Stomach (tissue), 8 donors: ENCODE measurements at regions not wholly inside any gene's neighbourhood (a gene's known extent, or its start where the extent isn't known, plus 50 kb on each side); places are given as distances from the start of the nearest gene placed in this dataset.

Experiments used
- DNase-seq, 2 donors: peaks; one replicate each; pipeline versions ENCODE4 v3.0.0 to v3.0.0-alpha.2; 2013 to 2019
- H3K27ac ChIP-seq, 5 donors: fragments of 200-600 bp in 4 of 5; sonication (generic) in 4 of 5; one replicate each; pipeline ENCODE4 v1.5.1; 2013 to 2019; ENCODE audit warnings: mild to moderate bottlenecking in 1 of 5, moderate library complexity in 1 of 5
- H3K27me3 ChIP-seq, 3 donors: fragments of 200-600 bp; sonication (generic); one replicate each; pipeline ENCODE4 v1.5.1; 2017 to 2019; ENCODE audit warnings: mixed run types in 1 of 3
- H3K36me3 ChIP-seq, 4 donors: fragments of 200-600 bp; sonication (generic); 1 replicate in 3 of 4; 2 replicates in 1 of 4; pipeline ENCODE4 v1.5.1; 2016 to 2019
- H3K4me1 ChIP-seq, 4 donors: fragments of 200-600 bp; sonication (generic); one replicate each; pipeline ENCODE4 v1.5.1; 2016 to 2019
- H3K4me3 ChIP-seq, 4 donors: fragments of 200-600 bp; sonication (generic) in 3 of 4; one replicate each; pipeline ENCODE4 v1.5.1; 2016 to 2019; ENCODE audit warnings: mild to moderate bottlenecking in 1 of 4
- H3K9me3 ChIP-seq, 4 donors: fragments of 200-600 bp; sonication (generic); one replicate each; pipeline ENCODE4 v1.5.1; 2016 to 2019
- EP300 ChIP-seq: sonication (generic); formaldehyde crosslinking; IDR thresholded peaks from one replicate; pipeline ENCODE4 v1.6.1; 2017; ENCODE audit warnings: antibody characterized with exemption
- POLR2A ChIP-seq, 4 donors: fragments of 450-650 bp; IDR thresholded peaks; one replicate each; pipeline ENCODE4 v1.6.1; 2016; ENCODE audit warnings: antibody characterized with exemption in 4 of 4, control low read depth in 2 of 4, mild to moderate bottlenecking in 1 of 4, moderate library complexity in 1 of 4
- POLR2AphosphoS5 ChIP-seq, 3 donors: sonication (generic); formaldehyde crosslinking; IDR thresholded peaks; one replicate each; pipeline ENCODE4 v1.6.1; 2016; ENCODE audit warnings: antibody characterized with exemption in 3 of 3
- WGBS, 5 donors: extraction: QIAGEN DNeasy Blood & Tissue Kit in 3 of 5; methylation state at CpG; one replicate each; pipeline versions ENCODE4 v1.1.5 to v1.1.7; 2013 to 2018; 5-methylcytosine and 5-hydroxymethylcytosine counted together
- intact Hi-C: fragments of 100-400 bp; cut with DNase I; formaldehyde crosslinking; loops from one replicate; pipeline ENCODE4 v1.15.1; 2023; ENCODE audit warnings: low total_unique reads
- TF ChIP-seq, protein P1 (sequence below), 7 experiments: fragments of 450-650 bp in 4 of 7; fragments of 200-600 bp in 3 of 7; sonication (generic) in 3 of 7; IDR thresholded peaks; one replicate each; pipeline ENCODE4 v1.5.1; 2016 to 2019; ENCODE audit warnings: antibody characterized with exemption in 7 of 7, control low read depth in 2 of 7, mild to moderate bottlenecking in 1 of 7
- donor health status: healthy with polysubstance abuse.
- donor health status: Bipolar disorder and iron deficiency.
- donor health status: healthy.

GRCh38 chr9:7366121-7366520 lies 433.5 kb downstream of the DMAC1 start:
- no peak overlapping the region for H3K4me3 ChIP-seq
- no peak for DNase-seq
- intact Hi-C loops: no loop called here
- 0 to 72% (median 45%) methylated on average over 1 of the region's 1 CpG for WGBS, 5 donors
- H3K4me1 ChIP-seq: peaks cover 0 to 28% (median 15%) of the 10 kb centered on the region in 4 donors
- no peak for TF ChIP-seq POLR2A (IDR thresholded peaks at IDR 0.05)
- H3K27ac ChIP-seq: no peak overlapping the region
- no peaks in the 10 kb centered on the region for H3K36me3 ChIP-seq
- no peaks in the 10 kb centered on the region for H3K27me3 ChIP-seq
- H3K9me3 ChIP-seq: no peaks in the 10 kb centered on the region

DNA sequence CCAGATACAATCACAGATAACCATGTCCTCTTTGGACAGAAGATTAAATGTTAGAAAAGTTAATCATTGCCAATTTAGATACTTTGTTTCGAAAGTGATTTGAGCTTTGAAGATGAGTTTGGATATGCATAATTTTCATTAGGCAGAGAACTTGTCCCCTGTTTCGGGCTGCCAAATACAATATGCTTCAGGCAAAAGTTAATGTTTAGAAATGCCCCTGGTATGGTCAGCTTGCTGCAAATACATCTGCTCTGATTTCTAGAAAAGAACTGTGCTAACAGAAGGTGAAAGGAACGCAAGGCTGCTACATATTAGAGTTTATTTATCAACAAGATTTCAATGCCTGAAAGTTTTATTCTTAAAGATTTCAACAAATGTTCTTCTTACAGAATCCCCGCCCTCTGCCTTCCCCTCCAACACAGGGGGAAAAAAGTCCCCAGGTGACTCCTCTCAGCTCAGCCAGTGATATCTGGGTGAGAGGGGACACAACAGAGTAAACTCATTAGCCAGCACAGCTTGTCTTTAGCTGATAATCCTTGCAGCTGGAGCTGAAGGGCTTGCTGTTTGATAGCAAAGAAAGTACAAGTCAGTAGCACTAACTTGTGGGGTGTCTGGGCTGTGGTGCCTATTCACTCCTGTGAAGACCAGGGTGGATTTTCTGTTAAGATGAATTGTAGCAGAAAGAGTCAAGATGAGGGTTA lies 435.7 kb downstream of the DMAC1 start:
- no peaks in the 10 kb centered on the region for H3K9me3 ChIP-seq
- H3K36me3 ChIP-seq: no peaks in the 10 kb centered on the region
- TF ChIP-seq, protein P1, sequence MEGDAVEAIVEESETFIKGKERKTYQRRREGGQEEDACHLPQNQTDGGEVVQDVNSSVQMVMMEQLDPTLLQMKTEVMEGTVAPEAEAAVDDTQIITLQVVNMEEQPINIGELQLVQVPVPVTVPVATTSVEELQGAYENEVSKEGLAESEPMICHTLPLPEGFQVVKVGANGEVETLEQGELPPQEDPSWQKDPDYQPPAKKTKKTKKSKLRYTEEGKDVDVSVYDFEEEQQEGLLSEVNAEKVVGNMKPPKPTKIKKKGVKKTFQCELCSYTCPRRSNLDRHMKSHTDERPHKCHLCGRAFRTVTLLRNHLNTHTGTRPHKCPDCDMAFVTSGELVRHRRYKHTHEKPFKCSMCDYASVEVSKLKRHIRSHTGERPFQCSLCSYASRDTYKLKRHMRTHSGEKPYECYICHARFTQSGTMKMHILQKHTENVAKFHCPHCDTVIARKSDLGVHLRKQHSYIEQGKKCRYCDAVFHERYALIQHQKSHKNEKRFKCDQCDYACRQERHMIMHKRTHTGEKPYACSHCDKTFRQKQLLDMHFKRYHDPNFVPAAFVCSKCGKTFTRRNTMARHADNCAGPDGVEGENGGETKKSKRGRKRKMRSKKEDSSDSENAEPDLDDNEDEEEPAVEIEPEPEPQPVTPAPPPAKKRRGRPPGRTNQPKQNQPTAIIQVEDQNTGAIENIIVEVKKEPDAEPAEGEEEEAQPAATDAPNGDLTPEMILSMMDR (IDR thresholded peaks at IDR 0.05): no peak
- TF ChIP-seq POLR2AphosphoS5 (IDR thresholded peaks at IDR 0.05): no peak
- TF ChIP-seq POLR2A (IDR thresholded peaks at IDR 0.05): no peak
- no peaks in the 10 kb centered on the region for H3K27me3 ChIP-seq
- intact Hi-C loops: no loop called here
- no peak overlapping the region for H3K4me3 ChIP-seq
- no peak overlapping the region for H3K27ac ChIP-seq
- DNase-seq: peak in 1 of 2 donors; percentile 27
- H3K4me1 ChIP-seq: peaks cover 0 to 8% (median 4%) of the 10 kb centered on the region in 4 donors
- WGBS, 5 donors: 27 to 56% (median 47%) methylated on average over 4 of the region's 4 CpGs

DNA sequence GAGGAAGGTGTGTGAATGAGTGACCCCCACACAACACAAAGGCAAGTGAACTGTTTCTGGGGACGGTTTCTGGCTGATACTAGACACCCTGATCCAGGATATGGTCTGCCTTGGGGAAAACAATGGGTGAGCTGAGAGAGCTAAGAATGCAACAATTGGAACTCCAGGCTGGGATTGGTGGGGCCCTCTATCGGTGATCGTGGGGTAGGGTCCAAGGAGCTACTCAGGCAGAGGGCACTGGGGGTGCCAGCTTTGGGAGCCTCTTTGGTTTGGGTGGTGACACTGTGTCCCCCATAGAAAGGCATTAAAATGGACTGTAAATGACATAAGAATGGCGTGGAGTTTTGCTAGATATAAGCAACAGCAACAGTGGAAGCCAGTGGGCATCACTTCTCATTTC lies 439.1 kb downstream of the DMAC1 start:
- Histone ChIP-seq H3K9me3 (no peaks in the 10 kb centered on the region), H3K27me3 (no peaks in the 10 kb centered on the region), H3K27ac (no peak overlapping the region), H3K4me1 (no peaks in the 10 kb centered on the region), H3K36me3 (no peaks in the 10 kb centered on the region), H3K4me3 (no peak overlapping the region)
- DNase-seq: no peak
- TF ChIP-seq, protein P1 (IDR thresholded peaks at IDR 0.05): no peak
- TF ChIP-seq EP300 (no peak), POLR2A (IDR thresholded peaks at IDR 0.05) (no peak), POLR2AphosphoS5 (IDR thresholded peaks at IDR 0.05) (no peak)
- intact Hi-C loops: no loop called here
- WGBS, 5 donors: 58 to 67% (median 59%) methylated on average over 4 of the region's 4 CpGs

DNA sequence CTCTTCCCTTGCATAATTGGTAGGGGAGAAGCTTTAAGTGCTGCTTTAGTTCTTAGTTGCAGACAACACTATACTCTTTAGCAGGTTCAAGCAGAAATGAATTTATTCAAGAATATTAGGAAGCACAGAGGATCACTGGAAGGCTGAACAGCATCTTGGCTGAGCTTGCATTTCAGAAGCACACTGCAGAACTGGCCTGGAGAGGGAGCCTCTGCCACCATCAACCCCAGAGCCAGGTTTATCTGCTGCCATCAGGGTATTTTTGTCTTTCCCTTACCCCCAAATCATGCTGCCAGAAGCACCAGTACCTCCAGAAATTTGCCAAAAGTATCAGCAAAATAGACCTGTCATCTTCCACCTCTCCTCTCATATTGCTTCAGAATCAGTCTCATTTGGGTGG lies 440.7 kb downstream of the DMAC1 start:
- Histone ChIP-seq H3K36me3 (no peaks in the 10 kb centered on the region), H3K27ac (no peak overlapping the region), H3K4me3 (no peak overlapping the region), H3K27me3 (no peaks in the 10 kb centered on the region), H3K4me1 (no peaks in the 10 kb centered on the region), H3K9me3 (no peaks in the 10 kb centered on the region)
- TF ChIP-seq, protein P1 (IDR thresholded peaks at IDR 0.05): no peak
- TF ChIP-seq EP300 (no peak), POLR2AphosphoS5 (IDR thresholded peaks at IDR 0.05) (no peak), POLR2A (IDR thresholded peaks at IDR 0.05) (no peak)
- no peak for DNase-seq
- intact Hi-C loops: no loop called here

GRCh38 chr9:7354704-7355103 lies 444.9 kb downstream of the DMAC1 start:
- H3K9me3 ChIP-seq: no peaks in the 10 kb centered on the region
- no peaks in the 10 kb centered on the region for H3K4me1 ChIP-seq
- H3K27ac ChIP-seq: no peak overlapping the region
- H3K36me3 ChIP-seq: no peaks in the 10 kb centered on the region
- TF ChIP-seq, protein P1 (IDR thresholded peaks at IDR 0.05): no peak
- TF ChIP-seq POLR2A (IDR thresholded peaks at IDR 0.05): no peak
- no peak for TF ChIP-seq EP300
- no peak for TF ChIP-seq POLR2AphosphoS5 (IDR thresholded peaks at IDR 0.05)
- no peak overlapping the region for H3K4me3 ChIP-seq
- intact Hi-C loops: no loop called here
- H3K27me3 ChIP-seq: no peaks in the 10 kb centered on the region
- DNase-seq: no peak
